ENCODE measurements at regions not wholly inside any gene's neighbourhood (a gene's known extent, or its start where the extent isn't known, plus 50 kb on each side); places are given as distances from the start of the nearest gene placed in this dataset.

GRCh38 chr14:65269732-65270131 lies 142.8 kb upstream of the FUT8 start:
- no peaks in the 10 kb centered on the region for H3K36me3 ChIP-seq (ENCODE audit: insufficient read depth, insufficient read length, low read length)
- DNase-seq (ENCODE audit: low read depth, low spot score), result no peak
- no peaks in the 10 kb centered on the region for H3K9me3 ChIP-seq (ENCODE audit: insufficient read depth, low read length)
- no peak overlapping the region for H3K9ac ChIP-seq (ENCODE audit: insufficient read length, low read depth)
- H3K4me1 ChIP-seq (ENCODE audit: insufficient read depth, insufficient read length), result no peaks in the 10 kb centered on the region
- TF ChIP-seq ZNF274 (IDR thresholded peaks at IDR 0.05; ENCODE audit: low read depth, low read length), result no peak
- no peak for TF ChIP-seq YY1 (IDR thresholded peaks at IDR 0.05; ENCODE audit: insufficient read depth, insufficient read length)
- no peak for TF ChIP-seq SUZ12 (IDR thresholded peaks at IDR 0.05; ENCODE audit: extremely low read depth, insufficient read depth, insufficient read length)
- H3K27me3 ChIP-seq (ENCODE audit: insufficient read depth, insufficient read length), result no peaks in the 10 kb centered on the region
- H3K4me3 ChIP-seq (ENCODE audit: insufficient read length, low read depth), result no peak overlapping the region

GRCh38 chr14:65277027-65277426 lies 135.5 kb upstream of the FUT8 start:
- H3K9me3 ChIP-seq (ENCODE audit: insufficient read depth, low read length), result no peaks in the 10 kb centered on the region
- DNase-seq (ENCODE audit: low read depth, low spot score), result no peak
- TF ChIP-seq SUZ12 (IDR thresholded peaks at IDR 0.05; ENCODE audit: extremely low read depth, insufficient read depth, insufficient read length) (no peak), YY1 (IDR thresholded peaks at IDR 0.05; ENCODE audit: insufficient read depth, insufficient read length) (no peak), ZNF274 (IDR thresholded peaks at IDR 0.05; ENCODE audit: low read depth, low read length) (no peak)
- H3K4me1 ChIP-seq (ENCODE audit: insufficient read depth, insufficient read length), result no peaks in the 10 kb centered on the region
- no peaks in the 10 kb centered on the region for H3K36me3 ChIP-seq (ENCODE audit: insufficient read depth, insufficient read length, low read length)
- H3K27me3 ChIP-seq (ENCODE audit: insufficient read depth, insufficient read length), result no peaks in the 10 kb centered on the region
- no peak overlapping the region for H3K4me3 ChIP-seq (ENCODE audit: insufficient read length, low read depth)
- H3K9ac ChIP-seq (ENCODE audit: insufficient read length, low read depth), result no peak overlapping the region

GRCh38 chr14:65277580-65278270 lies 134.8 kb upstream of the FUT8 start:
- H3K9ac ChIP-seq (ENCODE audit: insufficient read length, low read depth), result no peak overlapping the region
- H3K4me1 ChIP-seq (ENCODE audit: insufficient read depth, insufficient read length), result no peaks in the 10 kb centered on the region
- H3K4me3 ChIP-seq (ENCODE audit: insufficient read length, low read depth), result no peak overlapping the region
- H3K27me3 ChIP-seq (ENCODE audit: insufficient read depth, insufficient read length), result no peaks in the 10 kb centered on the region
- DNase-seq (ENCODE audit: low read depth, low spot score), result no peak
- no peaks in the 10 kb centered on the region for H3K36me3 ChIP-seq (ENCODE audit: insufficient read depth, insufficient read length, low read length)
- TF ChIP-seq YY1 (IDR thresholded peaks at IDR 0.05; ENCODE audit: insufficient read depth, insufficient read length) (no peak), SUZ12 (IDR thresholded peaks at IDR 0.05; ENCODE audit: extremely low read depth, insufficient read depth, insufficient read length) (no peak), ZNF274 (IDR thresholded peaks at IDR 0.05; ENCODE audit: low read depth, low read length) (no peak)
- H3K9me3 ChIP-seq (ENCODE audit: insufficient read depth, low read length), result no peaks in the 10 kb centered on the region

GRCh38 chr14:65278589-65278988 lies 133.9 kb upstream of the FUT8 start:
- no peaks in the 10 kb centered on the region for H3K9me3 ChIP-seq (ENCODE audit: insufficient read depth, low read length)
- H3K36me3 ChIP-seq (ENCODE audit: insufficient read depth, insufficient read length, low read length), result no peaks in the 10 kb centered on the region

GRCh38 chr14:65279510-65279909 lies 133.0 kb upstream of the FUT8 start:
- no peaks in the 10 kb centered on the region for H3K36me3 ChIP-seq (ENCODE audit: insufficient read depth, insufficient read length, low read length)
- no peaks in the 10 kb centered on the region for H3K4me1 ChIP-seq (ENCODE audit: insufficient read depth, insufficient read length)
- H3K9ac ChIP-seq (ENCODE audit: insufficient read length, low read depth), result no peak overlapping the region
- TF ChIP-seq SUZ12 (IDR thresholded peaks at IDR 0.05; ENCODE audit: extremely low read depth, insufficient read depth, insufficient read length) (no peak), YY1 (IDR thresholded peaks at IDR 0.05; ENCODE audit: insufficient read depth, insufficient read length) (no peak), ZNF274 (IDR thresholded peaks at IDR 0.05; ENCODE audit: low read depth, low read length) (no peak)
- no peaks in the 10 kb centered on the region for H3K27me3 ChIP-seq (ENCODE audit: insufficient read depth, insufficient read length)
- no peaks in the 10 kb centered on the region for H3K9me3 ChIP-seq (ENCODE audit: insufficient read depth, low read length)
- DNase-seq (ENCODE audit: low read depth, low spot score), result no peak
- no peak overlapping the region for H3K4me3 ChIP-seq (ENCODE audit: insufficient read length, low read depth)

More at GRCh38 chr14:65278589-65278988, 133.9 kb upstream of the FUT8 start:
- no peak overlapping the region for H3K9ac ChIP-seq (ENCODE audit: insufficient read length, low read depth)
- DNase-seq (ENCODE audit: low read depth, low spot score), result no peak
- no peak overlapping the region for H3K4me3 ChIP-seq (ENCODE audit: insufficient read length, low read depth)
- no peaks in the 10 kb centered on the region for H3K4me1 ChIP-seq (ENCODE audit: insufficient read depth, insufficient read length)
- H3K27me3 ChIP-seq (ENCODE audit: insufficient read depth, insufficient read length), result no peaks in the 10 kb centered on the region
- TF ChIP-seq SUZ12 (IDR thresholded peaks at IDR 0.05; ENCODE audit: extremely low read depth, insufficient read depth, insufficient read length) (no peak), ZNF274 (IDR thresholded peaks at IDR 0.05; ENCODE audit: low read depth, low read length) (no peak), YY1 (IDR thresholded peaks at IDR 0.05; ENCODE audit: insufficient read depth, insufficient read length) (no peak)

GRCh38 chr14:65279958-65280357 lies 132.6 kb upstream of the FUT8 start:
- Histone ChIP-seq H3K9me3 (ENCODE audit: insufficient read depth, low read length) (no peaks in the 10 kb centered on the region), H3K36me3 (ENCODE audit: insufficient read depth, insufficient read length, low read length) (no peaks in the 10 kb centered on the region), H3K4me3 (ENCODE audit: insufficient read length, low read depth) (no peak overlapping the region), H3K27me3 (ENCODE audit: insufficient read depth, insufficient read length) (no peaks in the 10 kb centered on the region), H3K4me1 (ENCODE audit: insufficient read depth, insufficient read length) (no peaks in the 10 kb centered on the region), H3K9ac (ENCODE audit: insufficient read length, low read depth) (no peak overlapping the region)
- DNase-seq (ENCODE audit: low read depth, low spot score), result no peak
- TF ChIP-seq YY1 (IDR thresholded peaks at IDR 0.05; ENCODE audit: insufficient read depth, insufficient read length) (no peak), ZNF274 (IDR thresholded peaks at IDR 0.05; ENCODE audit: low read depth, low read length) (no peak), SUZ12 (IDR thresholded peaks at IDR 0.05; ENCODE audit: extremely low read depth, insufficient read depth, insufficient read length) (no peak)

GRCh38 chr14:65280653-65281052 lies 131.9 kb upstream of the FUT8 start:
- Histone ChIP-seq H3K9me3 (ENCODE audit: insufficient read depth, low read length) (no peaks in the 10 kb centered on the region), H3K4me1 (ENCODE audit: insufficient read depth, insufficient read length) (no peaks in the 10 kb centered on the region), H3K27me3 (ENCODE audit: insufficient read depth, insufficient read length) (no peaks in the 10 kb centered on the region), H3K9ac (ENCODE audit: insufficient read length, low read depth) (no peak overlapping the region), H3K36me3 (ENCODE audit: insufficient read depth, insufficient read length, low read length) (no peaks in the 10 kb centered on the region), H3K4me3 (ENCODE audit: insufficient read length, low read depth) (no peak overlapping the region)
- TF ChIP-seq SUZ12 (IDR thresholded peaks at IDR 0.05; ENCODE audit: extremely low read depth, insufficient read depth, insufficient read length) (no peak), ZNF274 (IDR thresholded peaks at IDR 0.05; ENCODE audit: low read depth, low read length) (no peak), YY1 (IDR thresholded peaks at IDR 0.05; ENCODE audit: insufficient read depth, insufficient read length) (no peak)
- DNase-seq (ENCODE audit: low read depth, low spot score), result no peak
